OCI-LY7 (cell line): ENCODE measurements at regions not wholly inside any gene's neighbourhood (a gene's known extent, or its start where the extent isn't known, plus 50 kb on each side); places are given as distances from the start of the nearest gene placed in this dataset.

ENCODE experiments used
- BruUV-seq: library from RNA; stranded (reverse); fragments of 400-500 nt; replicated peaks from 2 replicates; lab custom pipeline; 2021; lab: Mats Ljungman, UMichigan
- CTCF ChIA-PET: fragments of 300-600 bp; sonication (Branson Sonifier 250); formaldehyde crosslinking; loops from one replicate; lab custom pipeline; 2022; ENCODE audit warnings: antibody characterized with exemption; ENCODE audit not compliant: unreplicated experiment; lab: Charles Lee
- POLR2A ChIA-PET: fragments of 300-600 bp; sonication (Branson Sonifier 250); formaldehyde crosslinking; loops from one replicate; lab custom pipeline; 2022; ENCODE audit warnings: antibody characterized with exemption; lab: Charles Lee
- DNase-seq: peaks from one replicate; pipeline ENCODE4 v3.0.0-alpha.2; 2015; ENCODE audit warnings: low spot score
- H2AFZ ChIP-seq: fragments of 200-600 bp; sonication (generic), shearing (Covaris generic); 2 replicates; pipeline ENCODE4 v1.6.1; 2014; ENCODE audit warnings: mild to moderate bottlenecking, antibody characterized with exemption, low read length, moderate library complexity
- H3K27ac ChIP-seq: fragments of 200-600 bp; sonication (generic); 2 replicates; pipeline ENCODE4 v1.5.1; 2014; ENCODE audit warnings: mixed run types, low read depth, mild to moderate bottlenecking, moderate library complexity, low read length, inconsistent platforms; ENCODE audit not compliant: poor library complexity, severe bottlenecking
- H3K36me3 ChIP-seq: fragments of 200-600 bp; sonication (generic); 2 replicates; pipeline ENCODE4 v1.6.1; 2014; ENCODE audit warnings: mild to moderate bottlenecking, antibody characterized with exemption, low read length, moderate library complexity, mixed read lengths; ENCODE audit not compliant: insufficient read depth
- H3K4me1 ChIP-seq: fragments of 200-600 bp; sonication (generic); 2 replicates; pipeline ENCODE4 v1.5.1; 2014; ENCODE audit warnings: mild to moderate bottlenecking, low read length; ENCODE audit not compliant: insufficient read depth, poor library complexity, severe bottlenecking
- H3K4me2 ChIP-seq: fragments of 200-600 bp; sonication (generic); 2 replicates; pipeline ENCODE4 v1.6.1; 2014; ENCODE audit warnings: mild to moderate bottlenecking, low read length
- H3K4me3 ChIP-seq: fragments of 200-600 bp; sonication (generic); 2 replicates; pipeline ENCODE4 v1.5.1; 2014; ENCODE audit warnings: mild to moderate bottlenecking, low read depth, low read length; ENCODE audit not compliant: poor library complexity, severe bottlenecking
- H3K79me2 ChIP-seq: fragments of 200-600 bp; sonication (generic); 2 replicates; pipeline ENCODE4 v1.6.1; 2016; ENCODE audit warnings: low read depth, mild to moderate bottlenecking, low read length, moderate library complexity, mixed read lengths; ENCODE audit not compliant: insufficient read depth
- H3K9me2 ChIP-seq: fragments of 200-600 bp; sonication (generic); 2 replicates; pipeline ENCODE4 v1.6.1; 2016; ENCODE audit warnings: mild to moderate bottlenecking, low read length, mixed read lengths; ENCODE audit not compliant: insufficient read depth
- H3K9me3 ChIP-seq: fragments of 200-600 bp; sonication (generic); 2 replicates; pipeline ENCODE4 v1.6.1; 2014; ENCODE audit warnings: mild to moderate bottlenecking, mixed run types, low read length, mixed read lengths
- H4K20me1 ChIP-seq: fragments of 200-600 bp; sonication (generic); 2 replicates; pipeline ENCODE4 v1.6.1; 2014; ENCODE audit warnings: mild to moderate bottlenecking, antibody characterized with exemption, low read length, moderate library complexity, mixed read lengths; ENCODE audit not compliant: insufficient read depth
- CTCF ChIP-seq: fragments of 200-600 bp; sonication (generic); conservative IDR thresholded peaks from 2 replicates; pipeline ENCODE4 v1.5.1; 2014; ENCODE audit warnings: mild to moderate bottlenecking, antibody characterized with exemption, low read length, moderate library complexity, mixed read lengths
- EZH2phosphoT487 ChIP-seq: fragments of 200-600 bp; sonication (generic); IDR thresholded peaks from 2 replicates; pipeline ENCODE4 v1.6.1; 2018; ENCODE audit warnings: low read depth, borderline replicate concordance, mild to moderate bottlenecking, mixed run types, antibody characterized with exemption, low read length, moderate library complexity, mixed read lengths
- intact Hi-C: fragments of 100-400 bp; cut with micrococcal nuclease; formaldehyde crosslinking; loops from one replicate; pipeline ENCODE4 v1.10.0; 2022; ENCODE audit not compliant: unreplicated experiment

- CTCF ChIA-PET = no interaction called here
- Histone ChIP-seq H3K9me2 (no peaks in the 10 kb centered on the region), H4K20me1 (no peaks in the 10 kb centered on the region), H2AFZ (no peak overlapping the region), H3K9me3 (no peaks in the 10 kb centered on the region), H3K79me2 (no peaks in the 10 kb centered on the region), H3K4me1 (no peaks in the 10 kb centered on the region), H3K27ac (no peak overlapping the region), H3K36me3 (no peaks in the 10 kb centered on the region), H3K4me3 (no peak overlapping the region), H3K4me2 (no peak overlapping the region)
- intact Hi-C loops = no loop called here
- no peak for DNase-seq
- TF ChIP-seq EZH2phosphoT487 (no peak), CTCF (no peak)
- POLR2A ChIA-PET = interaction anchor here (0.6 kb wide), 1 partner anchor 64 kb away, joined by 3 read pairs; no protein-coding TSS in a partner anchor
- BruUV-seq = no TSS peak
These were observed 76.9 kb upstream of the PMAIP1 start for GRCh38 chr18:59822612-59823550.

GRCh38 chr18:59821983-59822382, 77.8 kb upstream of the PMAIP1 start:
- intact Hi-C loops = no loop called here
- Histone ChIP-seq H3K9me2 (no peaks in the 10 kb centered on the region), H2AFZ (no peak overlapping the region), H3K36me3 (no peaks in the 10 kb centered on the region), H3K4me3 (no peak overlapping the region), H3K4me2 (no peak overlapping the region), H4K20me1 (no peaks in the 10 kb centered on the region), H3K4me1 (no peaks in the 10 kb centered on the region), H3K79me2 (no peaks in the 10 kb centered on the region), H3K27ac (no peak overlapping the region), H3K9me3 (no peaks in the 10 kb centered on the region)
- CTCF ChIA-PET = no interaction called here
- no TSS peak for BruUV-seq
- no peak for DNase-seq
- POLR2A ChIA-PET = no interaction called here
- TF ChIP-seq CTCF (no peak), EZH2phosphoT487 (no peak)

- H3K9me3 ChIP-seq = no peaks in the 10 kb centered on the region
- H4K20me1 ChIP-seq = no peaks in the 10 kb centered on the region
- no TSS peak for BruUV-seq
- no peak overlapping the region for H2AFZ ChIP-seq
- no peak overlapping the region for H3K27ac ChIP-seq
- H3K4me1 ChIP-seq = no peaks in the 10 kb centered on the region
- no peaks in the 10 kb centered on the region for H3K79me2 ChIP-seq
- H3K36me3 ChIP-seq = no peaks in the 10 kb centered on the region
- no peak overlapping the region for H3K4me3 ChIP-seq
- ChIA-PET POLR2A (no interaction called here), CTCF (no interaction called here)
- DNase-seq = no peak
- TF ChIP-seq EZH2phosphoT487 = no peak
- no peak overlapping the region for H3K4me2 ChIP-seq
- intact Hi-C loops = no loop called here
- H3K9me2 ChIP-seq = no peaks in the 10 kb centered on the region
These were observed 79.1 kb upstream of the PMAIP1 start for GRCh38 chr18:59820663-59821062.
